ENCODE measurements at regions not wholly inside any gene's neighbourhood (a gene's known extent, or its start where the extent isn't known, plus 50 kb on each side); places are given as distances from the start of the nearest gene placed in this dataset.

- TF ChIP-seq EP300 (conservative IDR thresholded peaks at IDR 0.05; ENCODE audit: poor library complexity, severe bottlenecking) (no peak), CTCF (IDR thresholded peaks at IDR 0.05; ENCODE audit: poor library complexity, severe bottlenecking) (no peak), REST (IDR thresholded peaks at IDR 0.05; ENCODE audit: borderline replicate concordance) (no peak), POLR2AphosphoS5 (IDR thresholded peaks at IDR 0.05) (no peak), RAD21 (conservative IDR thresholded peaks at IDR 0.05) (no peak), EZH2 (IDR thresholded peaks at IDR 0.05; ENCODE audit: borderline replicate concordance, insufficient read depth, low read length, poor library complexity, severe bottlenecking) (no peak), TAF1 (IDR thresholded peaks at IDR 0.05; ENCODE audit: low read depth) (no peak), MXI1 (conservative IDR thresholded peaks at IDR 0.05; ENCODE audit: poor library complexity, severe bottlenecking) (no peak), SMC3 (conservative IDR thresholded peaks at IDR 0.05; ENCODE audit: poor library complexity) (no peak)
These were observed 62.6 kb upstream of the TMCC3 start for GRCh38 chr12:94712815-94713515.
